GM12873 (cell line): ENCODE measurements at regions not wholly inside any gene's neighbourhood (a gene's known extent, or its start where the extent isn't known, plus 50 kb on each side); places are given as distances from the start of the nearest gene placed in this dataset.

Experiments
- TF ChIP-seq, protein P1 (sequence below): IDR thresholded peaks from 2 replicates; pipeline ENCODE4 v1.5.1; 2012; ENCODE audit warnings: low read depth, mild to moderate bottlenecking, moderate library complexity, low read length, control low read depth; ENCODE audit not compliant: insufficient read depth; ENCODE audit errors: missing control alignments

DNA sequence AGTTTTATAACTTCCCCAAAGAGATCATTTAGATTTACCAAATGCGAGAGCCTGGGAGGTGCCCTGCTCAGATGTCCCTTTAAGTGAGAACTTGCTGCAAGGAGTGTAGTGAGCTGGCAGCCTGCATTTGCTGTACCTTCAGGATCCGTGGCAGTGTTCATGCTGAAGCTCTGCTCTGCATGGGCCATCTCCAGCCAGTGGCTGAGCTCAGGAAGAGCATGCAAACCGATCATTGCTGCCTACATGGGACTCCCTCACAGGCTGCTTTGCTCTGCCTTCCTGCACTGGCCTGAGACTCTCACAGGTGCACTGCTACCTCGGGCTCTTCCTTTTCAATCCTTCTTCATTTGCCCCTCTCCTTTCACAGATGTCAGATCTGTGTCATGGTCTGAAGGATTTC is 152.0 kb upstream of the SFRP2 start:
- TF ChIP-seq, protein P1, sequence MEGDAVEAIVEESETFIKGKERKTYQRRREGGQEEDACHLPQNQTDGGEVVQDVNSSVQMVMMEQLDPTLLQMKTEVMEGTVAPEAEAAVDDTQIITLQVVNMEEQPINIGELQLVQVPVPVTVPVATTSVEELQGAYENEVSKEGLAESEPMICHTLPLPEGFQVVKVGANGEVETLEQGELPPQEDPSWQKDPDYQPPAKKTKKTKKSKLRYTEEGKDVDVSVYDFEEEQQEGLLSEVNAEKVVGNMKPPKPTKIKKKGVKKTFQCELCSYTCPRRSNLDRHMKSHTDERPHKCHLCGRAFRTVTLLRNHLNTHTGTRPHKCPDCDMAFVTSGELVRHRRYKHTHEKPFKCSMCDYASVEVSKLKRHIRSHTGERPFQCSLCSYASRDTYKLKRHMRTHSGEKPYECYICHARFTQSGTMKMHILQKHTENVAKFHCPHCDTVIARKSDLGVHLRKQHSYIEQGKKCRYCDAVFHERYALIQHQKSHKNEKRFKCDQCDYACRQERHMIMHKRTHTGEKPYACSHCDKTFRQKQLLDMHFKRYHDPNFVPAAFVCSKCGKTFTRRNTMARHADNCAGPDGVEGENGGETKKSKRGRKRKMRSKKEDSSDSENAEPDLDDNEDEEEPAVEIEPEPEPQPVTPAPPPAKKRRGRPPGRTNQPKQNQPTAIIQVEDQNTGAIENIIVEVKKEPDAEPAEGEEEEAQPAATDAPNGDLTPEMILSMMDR: no peak

DNA sequence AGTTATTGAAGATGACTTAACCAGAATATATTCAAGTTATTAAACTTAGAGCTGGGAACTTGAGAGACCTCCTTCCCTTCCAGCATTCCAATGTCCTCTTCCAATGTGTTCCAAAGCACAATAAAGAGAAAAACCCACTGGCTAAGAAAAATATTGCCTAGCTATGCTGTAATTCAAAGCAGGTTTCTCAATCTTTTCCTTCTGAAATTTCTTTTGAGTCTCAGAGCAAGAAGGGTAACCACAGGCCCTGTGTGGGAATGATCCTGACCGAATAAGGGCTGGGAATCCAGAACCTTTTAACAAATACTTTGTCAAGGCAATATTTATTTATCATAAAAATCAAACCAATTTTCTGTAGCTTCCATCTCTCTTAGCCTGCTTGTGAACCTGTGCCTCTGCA is 150.7 kb upstream of the SFRP2 start:
- TF ChIP-seq, protein P1: no peak

DNA sequence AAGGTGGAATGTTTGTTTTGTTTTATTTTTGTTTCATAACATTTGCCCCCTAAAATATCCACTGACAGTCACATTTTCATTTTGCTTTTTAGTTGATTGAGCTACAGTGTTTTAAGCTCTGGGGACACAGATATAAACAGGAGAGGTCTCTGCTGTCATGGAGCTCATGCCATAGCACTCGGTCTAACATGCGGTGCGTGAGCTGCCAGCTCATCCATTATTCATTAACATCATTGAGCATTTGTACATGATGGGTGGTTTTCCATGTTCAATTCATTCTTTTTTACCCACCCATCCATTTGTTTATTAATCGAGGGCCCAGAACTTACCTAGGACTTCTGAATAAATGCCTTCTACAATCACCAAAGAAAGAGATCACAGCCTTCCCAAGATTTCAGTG is 150.1 kb upstream of the SFRP2 start:
- TF ChIP-seq, protein P1: no peak

DNA sequence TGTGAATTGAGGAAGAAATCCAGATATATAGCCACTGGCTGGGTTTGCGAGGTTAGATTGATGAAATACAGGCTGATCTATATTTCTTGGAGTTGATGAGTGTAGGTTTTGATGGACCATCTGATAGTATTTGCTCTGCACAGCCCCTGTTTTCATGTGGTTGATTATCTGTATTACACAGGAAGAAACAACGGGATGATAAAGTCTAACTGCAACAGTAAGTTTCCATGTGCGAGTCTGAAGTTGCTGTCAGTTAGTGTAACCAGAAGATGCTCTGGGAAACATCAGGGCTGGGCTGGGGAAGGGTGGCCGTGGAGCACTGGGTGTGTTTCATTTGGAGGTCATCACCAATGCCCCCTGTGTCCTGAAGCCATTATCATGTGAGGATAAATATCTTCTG is 148.4 kb upstream of the SFRP2 start:
- TF ChIP-seq, protein P1: no peak

DNA sequence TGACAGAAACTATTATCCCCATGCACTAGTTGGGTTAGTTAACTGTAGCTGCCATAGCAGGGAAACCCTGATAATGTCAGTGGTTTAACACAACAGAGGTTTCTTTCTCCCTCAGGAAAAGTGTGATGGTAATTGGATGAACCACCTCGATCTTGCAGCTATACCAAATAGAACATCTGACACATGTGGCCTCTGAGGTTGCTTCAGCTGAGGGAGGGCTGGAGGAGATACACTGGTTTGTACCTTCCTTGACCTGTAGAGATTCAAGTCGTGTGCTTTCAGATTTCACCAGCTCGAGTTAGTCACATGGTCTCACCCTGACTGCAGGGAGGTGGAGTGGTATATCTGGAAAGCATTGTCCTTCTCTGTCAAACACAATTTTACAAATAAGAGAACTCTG is 147.2 kb upstream of the SFRP2 start:
- TF ChIP-seq, protein P1: no peak

DNA sequence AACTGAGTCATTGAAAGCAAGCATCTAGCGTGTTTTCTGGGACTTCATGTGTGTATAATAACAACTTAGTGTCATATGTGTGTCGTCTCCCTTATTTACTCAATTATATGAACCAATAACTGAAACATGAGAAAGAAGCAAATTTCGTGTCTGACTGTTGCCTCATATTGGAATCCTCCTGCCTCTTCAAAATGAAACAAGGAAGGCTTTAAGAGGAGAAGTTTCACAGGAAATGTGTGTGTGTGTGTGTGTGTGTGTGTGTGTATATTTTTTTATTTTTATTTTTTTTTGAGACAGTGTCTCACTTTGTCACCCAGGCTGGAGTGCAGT is 145.8 kb upstream of the SFRP2 start:
- TF ChIP-seq, protein P1: no peak

DNA sequence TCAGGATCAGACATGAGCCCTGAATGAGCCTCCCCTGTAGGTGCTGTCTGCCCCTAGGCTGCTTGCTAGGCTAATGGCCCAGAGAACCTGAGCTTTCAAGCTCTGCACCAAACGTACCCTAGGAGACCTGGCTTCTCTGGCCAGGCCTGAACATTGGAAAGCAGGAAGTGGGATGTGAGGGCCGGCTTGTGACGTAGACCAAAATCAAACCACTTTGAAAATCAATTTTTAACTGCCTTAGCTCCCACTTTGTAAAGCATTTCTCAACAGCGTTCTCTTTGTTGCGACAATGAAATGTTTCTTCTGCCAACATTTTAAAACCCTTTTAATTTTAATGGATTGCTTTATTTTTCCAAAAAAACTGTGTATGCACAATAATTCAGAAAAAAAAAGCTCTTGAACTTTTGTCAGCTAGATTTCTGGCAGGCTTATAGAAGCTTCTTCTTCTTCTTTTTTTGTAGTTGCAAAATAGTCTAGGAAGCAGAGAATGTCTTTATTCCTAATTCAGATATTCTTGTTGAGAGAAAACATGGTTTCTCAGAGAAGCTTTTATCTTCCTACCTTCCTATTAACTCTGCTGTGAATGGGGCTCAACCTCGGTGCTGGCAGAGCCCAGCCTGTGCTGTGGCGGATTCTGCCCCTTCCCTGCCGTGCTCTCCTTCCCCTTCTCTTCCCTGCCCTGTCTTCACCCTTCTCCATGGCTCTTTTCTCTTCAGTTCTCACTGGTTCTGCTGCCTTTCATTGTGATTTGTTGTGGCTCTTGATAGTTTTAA is 145.2 kb upstream of the SFRP2 start:
- TF ChIP-seq, protein P1: no peak
